Liver (tissue), 8 donors: ENCODE measurements at regions not wholly inside any gene's neighbourhood (a gene's known extent, or its start where the extent isn't known, plus 50 kb on each side); places are given as distances from the start of the nearest gene placed in this dataset.
A peak's percentile ranks its signal among the peaks of the same experiment; 100 is the strongest.

Source experiments
- DNase-seq: peaks from one replicate; pipeline ENCODE4 v3.0.0-alpha.2; 2017; ENCODE audit warnings: low spot score
- H3K27ac ChIP-seq, 2 donors: one replicate each; pipeline ENCODE4 v1.7.0; 2013; ENCODE audit warnings: inconsistent platforms in 2 of 2, low read length in 2 of 2, control low read depth in 1 of 2, low read depth in 1 of 2, mild to moderate bottlenecking in 1 of 2
- H3K27me3 ChIP-seq, 4 donors: one replicate each; pipeline versions ENCODE4 v1.6.1 to v1.7.0; 2013; ENCODE audit warnings: low read length in 3 of 4, inconsistent platforms in 1 of 4, mild to moderate bottlenecking in 1 of 4, moderate library complexity in 1 of 4; ENCODE audit not compliant: control insufficient read depth in 4 of 4, insufficient read depth in 4 of 4
- H3K36me3 ChIP-seq, 4 donors: one replicate each; pipeline versions ENCODE4 v1.6.1 to v1.7.0; 2013; ENCODE audit warnings: low read length in 3 of 4, mild to moderate bottlenecking in 3 of 4, low read depth in 1 of 4, moderate library complexity in 1 of 4; ENCODE audit not compliant: control insufficient read depth in 4 of 4, insufficient read depth in 3 of 4
- H3K4me1 ChIP-seq, 4 donors: one replicate each; pipeline versions ENCODE4 v1.6.1 to v1.7.0; 2013; ENCODE audit warnings: low read length in 3 of 4, mild to moderate bottlenecking in 3 of 4, moderate library complexity in 1 of 4; ENCODE audit not compliant: control insufficient read depth in 4 of 4, insufficient read depth in 4 of 4
- H3K4me3 ChIP-seq, 3 donors: one replicate each; pipeline versions ENCODE4 v1.6.1 to v1.7.0; 2013; ENCODE audit warnings: low read length in 3 of 3, control low read depth in 1 of 3, low read depth in 1 of 3, mild to moderate bottlenecking in 1 of 3
- H3K9ac ChIP-seq, 2 donors: one replicate each; pipeline ENCODE4 v1.7.0; 2013; ENCODE audit warnings: low read length in 2 of 2, mild to moderate bottlenecking in 2 of 2, moderate library complexity in 2 of 2, control low read depth in 1 of 2, low read depth in 1 of 2
- H3K9me3 ChIP-seq, 4 donors: one replicate each; pipeline versions ENCODE4 v1.6.1 to v1.7.0; 2013; ENCODE audit warnings: low read length in 3 of 4; ENCODE audit not compliant: control insufficient read depth in 4 of 4
- EGR1 ChIP-seq, 2 donors: IDR thresholded peaks; 2 replicates each; pipeline ENCODE4 v1.6.1; 2016 to 2018; ENCODE audit warnings: antibody characterized with exemption in 2 of 2, low read depth in 2 of 2
- FOXA1 ChIP-seq: IDR thresholded peaks from 2 replicates; pipeline ENCODE4 v1.6.1; 2016; ENCODE audit warnings: antibody characterized with exemption
- FOXA2 ChIP-seq: IDR thresholded peaks from 2 replicates; pipeline ENCODE4 v1.6.1; 2016; ENCODE audit warnings: antibody characterized with exemption
- GABPA ChIP-seq, 2 donors: IDR thresholded peaks in 1 of 2; conservative IDR thresholded peaks in 1 of 2; 2 replicates each; pipeline ENCODE4 v1.6.1; 2016; ENCODE audit warnings: antibody characterized with exemption in 2 of 2, mild to moderate bottlenecking in 1 of 2, moderate library complexity in 1 of 2
- HNF4A ChIP-seq, 2 donors: conservative IDR thresholded peaks; 2 replicates each; pipeline ENCODE4 v1.6.1; 2016; ENCODE audit warnings: antibody characterized with exemption in 2 of 2, mild to moderate bottlenecking in 2 of 2
- HNF4G ChIP-seq: IDR thresholded peaks from 2 replicates; pipeline ENCODE4 v1.6.1; 2016; ENCODE audit warnings: antibody characterized with exemption
- JUND ChIP-seq, 2 donors: IDR thresholded peaks; 2 replicates each; pipeline ENCODE4 v1.6.1; 2016; ENCODE audit warnings: antibody characterized with exemption in 2 of 2
- NR2F2 ChIP-seq: IDR thresholded peaks from 2 replicates; pipeline ENCODE4 v1.6.1; 2016; ENCODE audit warnings: antibody characterized with exemption
- RAD21 ChIP-seq, 2 donors: IDR thresholded peaks; 2 replicates each; pipeline ENCODE4 v1.6.1; 2016; ENCODE audit warnings: antibody characterized with exemption in 2 of 2, mild to moderate bottlenecking in 2 of 2
- RXRA ChIP-seq, 2 donors: IDR thresholded peaks; 2 replicates each; pipeline ENCODE4 v1.6.1; 2017 to 2018; ENCODE audit warnings: antibody characterized with exemption in 2 of 2, mild to moderate bottlenecking in 1 of 2
- SP1 ChIP-seq: IDR thresholded peaks from 2 replicates; pipeline ENCODE4 v1.6.1; 2018; ENCODE audit warnings: antibody characterized with exemption, mild to moderate bottlenecking
- TAF1 ChIP-seq: conservative IDR thresholded peaks from 2 replicates; pipeline ENCODE4 v1.6.1; 2016; ENCODE audit warnings: antibody characterized with exemption, mild to moderate bottlenecking
- YY1 ChIP-seq: IDR thresholded peaks from 2 replicates; pipeline ENCODE4 v1.6.1; 2016; ENCODE audit warnings: antibody characterized with exemption, mild to moderate bottlenecking
- WGBS: extraction: QIAGEN DNeasy Blood & Tissue Kit; methylation state at CpG from one replicate; pipeline ENCODE4 v1.1.7; 2013; 5-methylcytosine and 5-hydroxymethylcytosine counted together
- TF ChIP-seq, protein P1 (sequence below): fragments of 150-350 bp; IDR thresholded peaks from 2 replicates; pipeline ENCODE4 v1.5.1; 2017; ENCODE audit warnings: improper control_type of control experiment, low read depth, low read length; ENCODE audit not compliant: missing input control
- TF ChIP-seq, protein P2 (sequence below): IDR thresholded peaks from 2 replicates; pipeline ENCODE4 v1.6.1; 2016; ENCODE audit warnings: antibody characterized with exemption
- TF ChIP-seq, protein P3 (sequence below): IDR thresholded peaks from 2 replicates; pipeline ENCODE4 v1.6.1; 2016; ENCODE audit warnings: antibody characterized with exemption
- TF ChIP-seq, protein P4 (sequence below): IDR thresholded peaks from 2 replicates; pipeline ENCODE4 v1.6.1; 2016; ENCODE audit warnings: antibody characterized with exemption
- TF ChIP-seq, protein P5 (sequence below): IDR thresholded peaks from 2 replicates; pipeline ENCODE4 v1.6.1; 2016; ENCODE audit warnings: antibody characterized with exemption, mild to moderate bottlenecking
- donor health status: healthy.
- donor health status: healthy.
- donor health status: healthy.
- donor health status: healthy.
- donor health status: healthy.

DNA sequence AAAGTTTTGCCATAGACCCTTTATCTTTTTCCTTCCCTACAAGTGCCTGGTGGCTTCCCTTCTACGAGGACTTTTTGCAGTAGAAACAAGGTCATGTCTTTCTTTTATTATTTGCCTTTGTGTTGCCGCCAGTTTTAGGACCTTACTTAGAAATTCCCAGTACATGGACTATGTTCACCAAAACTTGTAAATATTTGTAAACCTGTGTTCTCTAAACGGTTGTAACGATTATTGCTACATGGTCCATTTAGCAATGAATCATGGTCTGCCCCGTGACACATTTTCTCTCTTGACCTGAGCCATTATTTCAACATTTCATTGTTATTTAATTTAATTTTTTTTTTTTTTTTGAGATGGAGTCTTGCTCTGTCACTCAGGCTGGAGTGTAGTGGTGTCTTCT, 110.7 kb downstream of the MFAP3L start:
- WGBS: 31% methylated on average over 5 of the region's 5 CpGs
- peak overlapping the region; percentile 41 to 62 for H3K27ac ChIP-seq
- peaks cover 0 to 4% (median 3%) of the 10 kb centered on the region in 4 donors for H3K9me3 ChIP-seq
- H3K27me3 ChIP-seq: no peaks in the 10 kb centered on the region
- no peaks in the 10 kb centered on the region for H3K36me3 ChIP-seq
- no peak overlapping the region for H3K4me3 ChIP-seq
- H3K4me1 ChIP-seq: peaks cover 5 to 12% (median 7%) of the 10 kb centered on the region in 4 donors
- peak; percentile 40 to 47 for TF ChIP-seq RAD21 (IDR thresholded peaks at IDR 0.05)
- peak; percentile 47 for TF ChIP-seq FOXA1
- TF ChIP-seq, protein P1, sequence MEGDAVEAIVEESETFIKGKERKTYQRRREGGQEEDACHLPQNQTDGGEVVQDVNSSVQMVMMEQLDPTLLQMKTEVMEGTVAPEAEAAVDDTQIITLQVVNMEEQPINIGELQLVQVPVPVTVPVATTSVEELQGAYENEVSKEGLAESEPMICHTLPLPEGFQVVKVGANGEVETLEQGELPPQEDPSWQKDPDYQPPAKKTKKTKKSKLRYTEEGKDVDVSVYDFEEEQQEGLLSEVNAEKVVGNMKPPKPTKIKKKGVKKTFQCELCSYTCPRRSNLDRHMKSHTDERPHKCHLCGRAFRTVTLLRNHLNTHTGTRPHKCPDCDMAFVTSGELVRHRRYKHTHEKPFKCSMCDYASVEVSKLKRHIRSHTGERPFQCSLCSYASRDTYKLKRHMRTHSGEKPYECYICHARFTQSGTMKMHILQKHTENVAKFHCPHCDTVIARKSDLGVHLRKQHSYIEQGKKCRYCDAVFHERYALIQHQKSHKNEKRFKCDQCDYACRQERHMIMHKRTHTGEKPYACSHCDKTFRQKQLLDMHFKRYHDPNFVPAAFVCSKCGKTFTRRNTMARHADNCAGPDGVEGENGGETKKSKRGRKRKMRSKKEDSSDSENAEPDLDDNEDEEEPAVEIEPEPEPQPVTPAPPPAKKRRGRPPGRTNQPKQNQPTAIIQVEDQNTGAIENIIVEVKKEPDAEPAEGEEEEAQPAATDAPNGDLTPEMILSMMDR: no peak
- TF ChIP-seq NR2F2: peak; percentile 39
- peak; percentile 70 for TF ChIP-seq FOXA2
- TF ChIP-seq SP1: peak; percentile 90
- peak; percentile 60 for TF ChIP-seq HNF4G
- no peak for TF ChIP-seq TAF1
- TF ChIP-seq, protein P2, sequence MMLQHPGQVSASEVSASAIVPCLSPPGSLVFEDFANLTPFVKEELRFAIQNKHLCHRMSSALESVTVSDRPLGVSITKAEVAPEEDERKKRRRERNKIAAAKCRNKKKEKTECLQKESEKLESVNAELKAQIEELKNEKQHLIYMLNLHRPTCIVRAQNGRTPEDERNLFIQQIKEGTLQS: peak; percentile 67
- TF ChIP-seq, protein P3, sequence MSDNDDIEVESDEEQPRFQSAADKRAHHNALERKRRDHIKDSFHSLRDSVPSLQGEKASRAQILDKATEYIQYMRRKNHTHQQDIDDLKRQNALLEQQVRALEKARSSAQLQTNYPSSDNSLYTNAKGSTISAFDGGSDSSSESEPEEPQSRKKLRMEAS: peak; percentile 84
- TF ChIP-seq GABPA (IDR thresholded peaks at IDR 0.05 in 1 of 2, conservative IDR thresholded peaks at IDR 0.05 in 1 of 2): no peak
- peak; percentile 74 to 92 for TF ChIP-seq JUND (IDR thresholded peaks at IDR 0.05)
- TF ChIP-seq, protein P4, sequence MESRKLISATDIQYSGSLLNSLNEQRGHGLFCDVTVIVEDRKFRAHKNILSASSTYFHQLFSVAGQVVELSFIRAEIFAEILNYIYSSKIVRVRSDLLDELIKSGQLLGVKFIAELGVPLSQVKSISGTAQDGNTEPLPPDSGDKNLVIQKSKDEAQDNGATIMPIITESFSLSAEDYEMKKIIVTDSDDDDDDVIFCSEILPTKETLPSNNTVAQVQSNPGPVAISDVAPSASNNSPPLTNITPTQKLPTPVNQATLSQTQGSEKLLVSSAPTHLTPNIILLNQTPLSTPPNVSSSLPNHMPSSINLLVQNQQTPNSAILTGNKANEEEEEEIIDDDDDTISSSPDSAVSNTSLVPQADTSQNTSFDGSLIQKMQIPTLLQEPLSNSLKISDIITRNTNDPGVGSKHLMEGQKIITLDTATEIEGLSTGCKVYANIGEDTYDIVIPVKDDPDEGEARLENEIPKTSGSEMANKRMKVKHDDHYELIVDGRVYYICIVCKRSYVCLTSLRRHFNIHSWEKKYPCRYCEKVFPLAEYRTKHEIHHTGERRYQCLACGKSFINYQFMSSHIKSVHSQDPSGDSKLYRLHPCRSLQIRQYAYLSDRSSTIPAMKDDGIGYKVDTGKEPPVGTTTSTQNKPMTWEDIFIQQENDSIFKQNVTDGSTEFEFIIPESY: peak; percentile 64
- TF ChIP-seq HNF4A (conservative IDR thresholded peaks at IDR 0.05): peak; percentile 93 to 94
- no peak for TF ChIP-seq EGR1 (IDR thresholded peaks at IDR 0.05; ENCODE audit: low read depth in 2 of 2)
- TF ChIP-seq, protein P5, sequence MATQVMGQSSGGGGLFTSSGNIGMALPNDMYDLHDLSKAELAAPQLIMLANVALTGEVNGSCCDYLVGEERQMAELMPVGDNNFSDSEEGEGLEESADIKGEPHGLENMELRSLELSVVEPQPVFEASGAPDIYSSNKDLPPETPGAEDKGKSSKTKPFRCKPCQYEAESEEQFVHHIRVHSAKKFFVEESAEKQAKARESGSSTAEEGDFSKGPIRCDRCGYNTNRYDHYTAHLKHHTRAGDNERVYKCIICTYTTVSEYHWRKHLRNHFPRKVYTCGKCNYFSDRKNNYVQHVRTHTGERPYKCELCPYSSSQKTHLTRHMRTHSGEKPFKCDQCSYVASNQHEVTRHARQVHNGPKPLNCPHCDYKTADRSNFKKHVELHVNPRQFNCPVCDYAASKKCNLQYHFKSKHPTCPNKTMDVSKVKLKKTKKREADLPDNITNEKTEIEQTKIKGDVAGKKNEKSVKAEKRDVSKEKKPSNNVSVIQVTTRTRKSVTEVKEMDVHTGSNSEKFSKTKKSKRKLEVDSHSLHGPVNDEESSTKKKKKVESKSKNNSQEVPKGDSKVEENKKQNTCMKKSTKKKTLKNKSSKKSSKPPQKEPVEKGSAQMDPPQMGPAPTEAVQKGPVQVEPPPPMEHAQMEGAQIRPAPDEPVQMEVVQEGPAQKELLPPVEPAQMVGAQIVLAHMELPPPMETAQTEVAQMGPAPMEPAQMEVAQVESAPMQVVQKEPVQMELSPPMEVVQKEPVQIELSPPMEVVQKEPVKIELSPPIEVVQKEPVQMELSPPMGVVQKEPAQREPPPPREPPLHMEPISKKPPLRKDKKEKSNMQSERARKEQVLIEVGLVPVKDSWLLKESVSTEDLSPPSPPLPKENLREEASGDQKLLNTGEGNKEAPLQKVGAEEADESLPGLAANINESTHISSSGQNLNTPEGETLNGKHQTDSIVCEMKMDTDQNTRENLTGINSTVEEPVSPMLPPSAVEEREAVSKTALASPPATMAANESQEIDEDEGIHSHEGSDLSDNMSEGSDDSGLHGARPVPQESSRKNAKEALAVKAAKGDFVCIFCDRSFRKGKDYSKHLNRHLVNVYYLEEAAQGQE: peak; percentile 38
- peak; percentile 82 to 89 for TF ChIP-seq RXRA (IDR thresholded peaks at IDR 0.05)
- peak; percentile 76 for TF ChIP-seq YY1
- peak overlapping the region in 1 of 2 donors; percentile 7 for H3K9ac ChIP-seq
- DNase-seq: no peak
